ENCODE measurements at regions not wholly inside any gene's neighbourhood (a gene's known extent, or its start where the extent isn't known, plus 50 kb on each side); places are given as distances from the start of the nearest gene placed in this dataset.
A peak's percentile ranks its signal among the peaks of the same experiment; 100 is the strongest.
"Not testable (repeated sequence)": the region's sequence is repeated elsewhere in the genome, so short reads cannot be mapped to it uniquely, and the experiment has no call there.

DNA sequence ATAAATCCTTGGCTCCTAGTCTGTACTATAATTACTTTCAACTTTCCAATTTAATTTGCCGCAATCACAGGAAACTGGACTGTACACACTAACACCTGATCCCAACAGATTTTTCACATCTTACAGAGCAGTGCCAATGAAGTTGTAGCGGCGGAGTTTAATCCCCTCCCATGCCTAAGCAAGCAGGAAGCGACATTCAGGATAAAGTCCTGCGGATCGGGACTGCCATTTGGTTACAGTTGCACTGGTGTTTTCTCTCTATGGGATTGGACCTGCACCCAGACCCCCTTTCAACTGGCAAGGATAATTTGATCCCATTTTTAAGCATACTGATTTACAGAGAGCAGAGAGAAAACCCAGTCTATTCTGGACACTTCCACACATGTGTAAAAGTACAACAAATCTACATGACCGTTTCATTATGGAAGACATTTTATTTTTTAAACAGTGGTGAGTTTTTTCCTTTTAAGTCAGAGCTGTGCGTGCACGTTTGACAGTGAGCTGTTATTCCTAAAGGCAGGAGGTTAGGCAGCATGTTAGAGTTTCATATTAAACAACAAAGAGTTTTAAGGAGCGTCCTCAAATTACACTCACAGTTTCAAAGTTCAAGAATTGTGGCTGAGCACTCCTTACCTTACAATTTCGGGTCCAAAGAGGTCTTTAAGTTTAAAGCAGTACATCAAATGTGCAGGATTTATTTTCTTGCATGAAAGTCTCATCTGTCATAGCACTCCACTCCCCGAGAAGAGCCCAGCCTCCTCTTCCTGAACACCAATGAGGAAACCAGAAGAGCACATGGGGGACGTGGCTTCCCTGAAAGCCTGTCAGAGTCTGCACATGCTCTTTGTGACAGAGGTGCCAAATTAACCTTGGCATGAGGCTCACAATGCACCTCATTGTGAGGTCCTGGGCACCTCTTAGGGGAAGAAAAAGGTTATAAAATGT is 141.6 kb upstream of the RFC3 start:
- DNase-seq: peak in 1 of 2 donors; percentile 22

DNA sequence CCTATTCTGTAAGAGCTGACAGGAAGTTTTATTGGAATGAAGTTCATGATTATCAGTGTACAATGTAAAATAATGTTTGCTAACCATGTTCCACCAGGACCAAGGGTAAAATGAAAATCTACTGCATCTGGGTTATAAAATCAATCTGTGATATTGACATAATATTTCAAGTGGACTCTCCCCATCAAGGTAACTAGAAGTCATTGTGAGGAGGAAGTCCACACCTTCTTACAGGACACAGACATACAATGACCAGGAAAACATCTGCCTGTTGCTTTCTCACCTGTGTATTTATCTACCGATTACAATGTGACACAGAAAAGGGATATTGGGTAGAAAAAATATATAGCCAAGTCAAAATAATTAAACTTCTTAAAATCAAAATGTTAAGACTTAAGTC is 140.7 kb upstream of the RFC3 start:
- no peak for DNase-seq

DNA sequence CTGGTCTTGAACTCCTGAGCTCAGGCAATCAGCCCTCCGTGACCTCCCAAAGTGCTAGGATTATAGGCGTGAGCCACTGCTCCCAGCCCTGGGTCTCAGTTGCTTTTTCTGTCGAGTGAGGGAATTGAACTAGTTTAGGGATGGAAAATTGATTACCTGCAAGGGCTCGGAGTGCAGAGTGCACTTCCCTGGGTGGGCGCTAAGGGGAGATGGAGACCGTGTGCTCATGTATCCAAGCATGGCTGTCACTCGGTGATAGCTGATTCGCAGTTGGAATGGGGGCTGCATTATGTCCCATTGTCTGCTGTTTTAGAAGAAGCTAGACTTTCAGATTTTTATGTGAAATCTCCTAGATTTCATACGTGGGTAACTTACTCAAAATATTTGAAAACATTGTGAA is 139.9 kb upstream of the RFC3 start:
- no peak for DNase-seq

DNA sequence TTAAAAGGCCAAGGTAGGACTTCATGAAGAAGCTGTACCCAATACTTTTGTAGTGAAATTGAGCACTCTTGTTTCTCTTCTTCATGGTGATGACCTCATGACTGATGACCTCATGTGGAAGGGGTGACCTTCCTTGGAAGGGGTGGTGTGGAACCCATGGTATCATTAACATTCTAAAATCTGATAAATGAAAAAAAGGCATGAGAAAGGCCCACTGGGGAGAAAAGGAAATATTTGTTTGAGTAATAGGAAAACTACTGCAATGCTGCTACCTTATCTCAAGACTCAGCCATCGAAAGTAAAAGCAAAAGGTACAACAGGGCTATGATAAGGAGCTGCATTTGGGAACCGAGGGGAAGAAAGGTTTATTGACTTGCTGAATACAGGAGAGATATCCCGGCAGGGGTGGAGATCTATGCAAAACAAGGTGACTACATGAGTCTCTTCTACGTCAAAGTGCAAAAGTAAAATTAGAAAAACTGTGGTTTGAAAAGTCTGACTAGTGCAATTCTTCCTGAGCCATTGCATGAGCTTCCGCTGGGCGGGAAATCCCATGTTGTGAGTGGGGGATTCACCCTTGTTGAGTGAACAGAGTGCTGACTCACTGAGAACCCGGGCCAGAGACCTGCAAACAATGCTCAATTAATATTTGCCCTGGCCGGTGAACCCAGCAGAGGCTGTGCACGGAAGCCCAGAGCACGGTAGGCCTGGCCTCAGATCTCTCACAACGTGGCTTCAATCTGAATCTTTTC is 138.9 kb upstream of the RFC3 start:
- DNase-seq: peak; percentile 78

DNA sequence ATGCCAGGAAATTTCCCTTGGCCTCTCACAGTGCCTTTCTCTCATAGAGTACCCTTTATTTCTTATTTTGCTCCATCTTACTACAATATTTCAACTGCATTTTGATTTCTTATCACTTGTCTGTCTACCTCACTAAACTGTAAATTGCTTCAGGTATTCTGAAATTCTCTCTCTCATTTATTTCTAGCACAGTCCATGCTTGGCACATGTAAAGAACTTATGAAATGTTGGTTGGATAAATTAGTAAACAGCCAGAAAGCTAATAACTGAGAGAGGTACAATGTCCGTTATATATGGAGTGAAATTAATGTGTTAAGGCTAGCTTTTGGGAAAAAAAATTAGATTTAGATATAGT is 138.3 kb upstream of the RFC3 start:
- no peak for DNase-seq

DNA sequence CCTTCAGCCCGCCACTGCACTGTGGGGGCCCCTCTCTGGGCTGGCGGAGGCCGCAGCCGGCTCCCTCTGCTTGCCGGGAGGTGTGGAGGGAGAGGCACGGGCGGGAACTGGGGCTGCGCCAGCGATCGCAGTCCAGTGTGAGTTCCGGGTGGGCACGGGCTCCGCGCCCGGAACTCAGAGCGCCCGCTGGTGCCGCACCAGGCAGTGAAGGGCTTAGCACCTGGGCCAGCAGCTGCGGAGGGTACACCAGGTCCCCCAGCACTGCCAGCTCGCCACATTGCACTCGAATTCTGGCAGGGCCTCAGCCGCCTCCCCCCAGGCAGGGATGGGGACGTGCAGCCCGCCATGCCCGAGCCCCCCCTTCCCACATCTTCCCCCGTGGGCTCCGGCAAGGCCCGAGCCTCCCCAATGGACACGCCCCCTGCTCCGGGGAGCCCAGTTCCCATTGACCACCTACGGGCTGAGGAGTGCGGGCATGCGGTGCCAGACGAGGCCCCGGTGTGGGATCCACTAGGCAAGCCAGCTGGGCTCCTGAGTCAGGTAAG is 135.9 kb upstream of the RFC3 start:
- no peak for DNase-seq

DNA sequence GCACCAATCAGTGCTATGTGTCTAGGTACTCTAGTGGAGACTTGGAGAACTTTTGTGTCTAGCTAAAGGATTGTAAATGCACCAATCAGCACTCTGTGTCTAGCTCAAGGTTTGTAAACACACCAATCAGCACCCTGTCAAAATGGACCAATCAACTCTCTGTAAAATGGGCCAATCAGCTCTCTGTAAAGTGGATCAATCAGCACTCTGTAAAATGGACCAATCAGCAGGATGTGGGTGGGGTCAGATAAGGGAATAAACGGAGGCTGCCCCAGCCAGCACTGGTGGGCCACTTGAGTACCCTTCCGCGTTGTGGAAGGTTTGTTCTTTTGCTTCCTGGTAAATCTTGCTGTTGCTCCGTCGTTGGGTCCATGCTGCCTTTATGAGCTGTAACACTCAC is 135.3 kb upstream of the RFC3 start:
- DNase-seq: not testable (repeated sequence)

DNA sequence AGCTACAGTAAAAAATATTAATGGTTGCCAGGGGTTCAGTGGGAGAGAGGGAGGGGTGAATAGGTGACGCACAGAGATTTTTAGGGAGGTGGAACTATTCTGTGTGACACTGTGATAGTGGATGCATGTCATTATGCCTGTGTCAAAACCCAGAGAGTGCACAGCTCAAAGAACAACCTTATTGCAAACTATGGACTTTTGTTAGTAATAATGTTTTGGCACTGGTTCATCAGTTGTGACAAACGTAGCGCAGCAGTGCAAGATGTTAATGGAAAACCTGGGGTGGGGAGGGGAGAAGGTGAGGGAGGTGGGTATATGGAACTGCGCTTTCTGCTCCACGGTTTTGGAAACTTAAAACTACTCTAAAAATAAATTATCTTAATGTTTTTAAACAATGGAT is 134.6 kb upstream of the RFC3 start:
- DNase-seq: no peak

DNA sequence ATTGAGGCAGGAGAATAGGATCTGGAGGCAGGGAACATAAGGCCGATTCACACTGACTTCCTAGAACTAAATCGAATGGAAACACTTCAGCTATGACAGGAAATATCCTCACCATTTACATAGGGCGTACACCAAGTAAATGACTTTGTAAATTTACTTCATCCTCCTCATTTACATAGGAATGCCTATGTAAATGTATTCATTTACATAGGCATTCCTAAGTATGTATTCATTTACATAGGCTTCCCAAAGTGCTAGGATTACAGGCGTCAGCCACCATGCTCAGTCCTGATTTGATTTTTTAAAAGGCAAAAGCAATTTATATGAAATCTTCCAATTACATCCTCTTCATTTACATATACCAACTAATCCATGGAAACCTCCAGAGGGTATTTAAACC is 133.1 kb upstream of the RFC3 start:
- DNase-seq: no peak

DNA sequence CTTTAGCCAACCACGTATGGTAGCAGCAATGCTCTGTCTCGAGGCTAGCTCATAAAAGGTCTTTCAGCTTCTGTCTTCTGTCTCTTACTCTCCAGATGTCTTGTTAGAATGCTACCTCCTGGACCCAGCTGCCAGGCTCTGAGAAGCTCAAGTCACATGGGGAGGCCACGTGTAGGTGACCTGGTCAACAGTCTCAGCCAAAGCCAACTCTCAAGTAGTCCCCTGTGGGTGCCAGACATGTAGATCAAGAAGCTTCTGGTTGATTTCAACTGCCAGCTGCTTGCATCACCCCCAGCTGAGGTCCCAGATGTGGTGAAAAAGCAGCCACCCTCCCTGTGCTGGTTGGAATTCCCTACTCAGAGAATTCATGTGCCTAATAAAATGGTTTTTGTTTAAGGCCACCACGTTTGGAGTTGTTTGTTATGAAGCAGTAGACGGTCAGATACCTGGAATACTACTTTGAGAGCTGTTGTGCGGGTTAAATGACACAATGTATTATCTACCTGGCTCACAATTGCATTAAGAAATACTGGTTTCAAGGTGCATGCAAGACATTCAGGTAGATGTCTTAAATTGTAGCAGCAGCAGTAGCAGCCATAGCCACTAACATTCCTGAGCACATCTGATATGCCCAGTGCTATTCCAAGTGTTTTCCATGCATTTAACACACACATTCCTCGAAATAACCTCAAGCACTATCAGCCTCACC is 131.0 kb upstream of the RFC3 start:
- DNase-seq: no peak

DNA sequence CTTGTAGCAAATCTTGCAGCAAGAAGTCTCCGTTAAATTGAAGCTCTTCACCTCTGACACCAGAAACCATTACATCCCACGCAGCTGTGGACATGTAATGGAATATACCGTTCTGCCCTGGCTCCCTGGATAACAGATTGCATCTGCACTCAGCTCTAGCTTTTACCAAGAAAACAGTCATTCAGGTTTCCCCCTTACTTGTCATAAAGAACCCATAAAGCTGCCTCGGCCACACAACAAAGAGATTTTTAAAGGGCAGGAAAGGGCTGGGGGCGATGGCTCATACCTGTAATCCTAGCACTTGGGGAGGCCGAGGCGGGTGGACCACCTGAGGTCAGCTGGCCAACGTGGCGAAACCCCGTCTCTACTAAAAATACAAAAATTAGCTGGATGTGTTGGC is 127.6 kb upstream of the RFC3 start:
- no peak for DNase-seq

DNA sequence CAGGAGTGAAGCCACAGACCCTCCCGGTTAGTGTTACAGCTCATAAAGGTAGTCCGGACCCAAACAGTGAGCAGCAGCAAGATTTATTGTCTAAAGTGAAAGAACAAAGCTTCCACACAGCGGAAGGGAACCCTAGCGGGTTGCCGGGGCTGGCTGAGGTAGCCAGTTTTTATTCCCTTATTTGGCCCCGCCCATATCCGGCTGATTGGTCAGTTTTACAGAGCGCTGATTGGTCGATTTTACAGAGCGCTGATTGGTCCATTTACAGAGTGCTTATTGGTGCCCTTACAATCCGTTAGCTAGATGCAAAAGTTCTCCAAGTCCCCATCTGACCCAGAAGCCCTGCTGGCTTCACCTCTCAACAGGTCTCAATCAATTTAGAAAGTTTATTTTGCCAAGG is 126.0 kb upstream of the RFC3 start:
- no peak for DNase-seq

DNA sequence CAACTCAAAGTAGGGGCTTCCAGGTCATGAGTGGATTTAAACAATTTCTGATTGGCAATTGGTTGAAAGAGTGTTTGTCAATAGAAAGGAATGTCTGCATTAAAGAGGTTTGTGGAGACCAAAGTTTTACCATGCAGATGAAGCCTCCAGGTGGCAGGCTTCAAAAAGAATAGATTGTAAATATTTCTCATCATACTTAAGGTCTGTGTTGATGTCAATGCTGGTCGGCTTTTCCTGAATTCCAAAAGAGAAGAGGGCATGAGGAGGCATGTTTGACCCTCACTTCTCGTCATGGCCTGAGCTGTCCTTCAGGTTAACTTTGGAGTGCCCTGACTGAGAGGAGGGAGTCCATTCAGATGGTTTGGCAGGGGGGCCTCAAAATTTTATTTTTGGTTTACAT is 125.4 kb upstream of the RFC3 start:
- no peak for DNase-seq

DNA sequence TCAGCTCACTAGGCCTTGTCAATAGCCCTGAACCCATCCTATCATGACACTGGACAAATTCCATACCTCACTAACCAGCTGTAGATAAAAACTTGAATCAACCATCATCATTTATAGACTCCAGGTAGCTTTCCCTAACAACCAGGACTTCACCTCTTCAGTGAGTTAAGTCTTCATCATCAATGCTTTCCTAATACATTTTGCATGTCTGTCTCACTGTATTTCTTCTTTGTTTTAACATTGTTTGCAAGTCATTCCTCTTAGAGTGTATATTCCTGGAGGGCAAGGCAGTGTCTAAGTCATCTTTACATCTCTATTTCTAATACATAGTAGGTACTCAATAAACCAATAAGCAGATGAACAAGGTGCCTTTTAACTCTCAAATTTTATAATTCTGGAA is 123.4 kb upstream of the RFC3 start:
- DNase-seq: no peak

DNA sequence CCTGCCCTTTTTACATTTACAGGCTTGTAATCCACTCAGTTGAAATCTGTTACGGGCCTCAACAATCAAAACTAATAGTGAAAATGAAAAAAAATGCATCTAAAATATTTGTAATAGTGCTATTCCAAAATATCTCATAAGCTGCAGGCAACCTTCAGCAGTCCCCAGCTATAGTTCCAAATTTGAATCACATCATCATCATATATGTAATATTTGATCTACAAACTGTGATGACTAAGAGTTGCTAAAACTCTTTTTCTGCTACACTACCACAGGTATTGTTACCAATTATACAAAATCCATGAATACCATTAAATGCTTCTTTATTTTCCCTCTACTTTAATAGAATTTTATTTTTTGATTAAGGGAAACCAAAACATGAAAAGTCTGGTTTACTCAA is 121.4 kb upstream of the RFC3 start:
- DNase-seq: no peak

DNA sequence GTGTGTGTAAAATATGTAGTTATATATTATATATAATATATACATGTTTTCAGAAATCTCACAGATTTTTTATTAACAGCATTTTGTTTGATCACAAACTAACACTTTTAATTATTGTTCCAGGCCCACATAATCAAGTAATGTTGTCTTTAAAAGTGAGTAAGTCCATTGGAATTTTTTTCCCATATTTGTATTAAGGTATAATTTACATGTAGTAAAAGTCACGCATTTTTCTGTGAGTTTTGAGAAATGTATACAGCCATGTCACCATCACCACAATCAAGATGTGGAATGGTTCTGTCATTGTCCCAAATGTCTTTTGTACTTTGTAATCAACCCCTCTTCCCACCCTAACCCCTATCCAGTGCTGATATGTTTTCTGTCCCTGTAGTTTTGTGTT is 120.0 kb upstream of the RFC3 start:
- DNase-seq: no peak

DNA sequence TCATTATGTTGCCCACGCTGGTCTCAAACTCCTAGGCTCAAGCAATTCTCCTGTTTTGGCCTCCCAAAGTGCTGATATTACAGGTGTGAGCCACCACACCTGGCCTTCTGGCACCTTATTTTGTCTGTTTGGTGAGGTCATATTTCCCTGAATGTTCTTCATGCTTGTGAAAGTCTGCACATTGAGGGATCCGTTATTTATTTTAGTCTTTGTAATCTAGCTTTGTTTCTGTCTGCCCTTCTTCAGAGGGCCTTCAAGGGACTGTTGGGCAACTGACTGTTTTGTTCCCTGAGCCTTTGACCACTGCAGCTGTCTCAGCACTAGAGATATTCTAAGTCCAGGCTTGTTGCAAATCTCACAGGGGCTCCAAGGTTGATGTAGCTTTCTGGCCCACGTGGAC is 110.5 kb upstream of the RFC3 start:
- no peak for DNase-seq

DNA sequence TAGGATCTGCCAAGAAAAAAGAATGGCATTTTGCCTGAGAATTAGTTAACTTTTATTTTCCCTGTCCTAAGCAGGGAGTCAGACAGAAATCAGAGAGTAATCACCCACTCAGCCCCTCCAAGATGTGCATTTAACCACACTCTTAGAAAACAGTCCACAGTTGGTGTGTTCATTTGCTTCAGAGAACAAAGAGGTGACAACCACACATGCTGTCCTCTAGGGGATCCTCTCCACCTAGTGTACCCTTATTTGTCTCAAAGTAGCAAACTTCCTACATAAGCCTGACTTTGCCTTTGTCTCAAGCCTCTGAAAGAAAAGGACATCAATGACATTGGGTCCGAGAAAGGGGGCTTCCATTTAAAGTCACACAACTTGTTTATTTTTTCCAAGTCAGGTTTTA is 107.0 kb upstream of the RFC3 start:
- no peak for DNase-seq

DNA sequence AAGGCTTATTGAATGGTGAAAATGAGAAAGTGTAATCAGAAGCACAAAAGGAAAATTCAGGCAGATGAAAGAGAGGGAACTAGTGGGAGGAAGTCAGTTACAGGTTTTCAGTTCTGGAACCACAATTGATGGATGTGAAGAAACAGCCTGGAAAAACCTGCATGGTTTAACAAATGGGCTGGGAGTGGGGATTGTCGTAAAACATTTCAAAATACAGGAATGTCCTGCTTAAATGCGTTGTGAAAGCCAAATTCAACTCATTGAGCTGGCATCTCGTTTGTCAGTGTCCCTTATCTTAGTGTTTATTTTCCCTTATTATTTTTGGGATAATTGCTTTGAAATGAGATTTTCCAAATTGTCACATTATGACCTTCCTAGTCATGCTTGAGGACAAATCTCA is 106.5 kb upstream of the RFC3 start:
- DNase-seq: no peak

DNA sequence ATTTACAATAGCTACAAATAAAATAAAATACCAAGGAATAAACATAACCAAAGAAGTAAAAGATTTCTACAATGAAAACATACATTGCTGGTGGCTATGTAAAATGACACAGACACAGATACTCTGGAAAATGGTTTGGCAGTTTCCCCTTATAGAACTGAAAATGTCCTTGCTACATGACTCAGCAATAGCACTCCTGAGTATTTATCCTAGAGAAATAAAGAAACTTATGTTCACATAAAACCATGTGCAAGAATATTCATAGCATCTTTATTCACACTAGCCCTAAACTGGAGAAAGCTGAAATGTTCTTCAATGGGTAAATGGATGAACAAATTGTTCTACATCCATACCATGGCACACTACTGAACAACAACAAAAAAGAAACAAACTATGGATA is 100.2 kb upstream of the RFC3 start:
- DNase-seq: no peak

DNA sequence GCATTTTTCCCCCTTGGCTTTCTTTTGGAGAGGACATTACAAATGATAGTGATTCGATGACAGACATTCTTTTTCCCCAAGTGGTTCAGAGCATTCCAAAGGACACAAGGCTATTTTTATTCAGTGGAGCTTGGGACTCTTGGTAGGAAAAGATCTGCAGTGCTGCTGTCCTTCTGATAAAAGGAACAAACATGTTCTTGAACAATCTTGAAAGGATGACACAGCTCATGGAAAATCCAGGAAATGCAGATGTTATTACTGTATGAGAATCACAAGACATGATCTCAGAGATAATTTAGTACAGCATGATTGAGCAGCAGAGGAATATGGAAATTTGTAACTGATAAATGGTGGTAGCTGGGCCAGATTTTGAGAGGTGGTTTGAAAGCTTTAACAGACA is 96.2 kb upstream of the RFC3 start:
- no peak for DNase-seq

DNA sequence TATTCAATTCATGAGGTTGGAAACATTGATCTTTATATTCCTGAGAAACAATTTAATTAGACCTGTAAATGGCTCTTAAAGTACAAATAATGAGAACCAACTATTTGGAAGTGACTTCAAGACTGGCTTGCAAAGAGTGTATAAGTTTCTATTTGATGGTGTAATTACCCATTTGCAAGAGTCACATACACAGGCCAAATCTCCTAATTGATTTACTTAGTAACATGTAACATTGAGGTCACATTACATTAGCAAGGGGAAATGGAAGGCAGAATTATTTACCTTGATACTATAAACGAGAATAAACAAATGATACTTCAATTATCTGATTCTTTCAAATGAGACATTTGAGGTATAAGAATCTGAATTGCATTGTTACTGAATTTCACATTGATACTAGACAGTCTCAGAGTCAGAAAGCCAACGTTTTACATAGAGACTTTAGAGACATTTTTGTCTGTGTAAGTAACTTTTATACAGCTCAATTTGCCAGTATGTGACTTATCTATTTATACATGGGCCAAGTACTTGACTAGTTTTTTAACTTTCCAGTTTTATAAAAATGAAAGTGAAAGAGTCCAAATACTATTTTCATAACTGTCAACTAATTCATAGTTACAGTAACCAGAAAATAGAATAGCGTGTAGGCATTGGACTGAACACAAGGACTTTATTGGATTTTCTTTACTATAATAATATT is 95.6 kb upstream of the RFC3 start:
- DNase-seq: no peak

DNA sequence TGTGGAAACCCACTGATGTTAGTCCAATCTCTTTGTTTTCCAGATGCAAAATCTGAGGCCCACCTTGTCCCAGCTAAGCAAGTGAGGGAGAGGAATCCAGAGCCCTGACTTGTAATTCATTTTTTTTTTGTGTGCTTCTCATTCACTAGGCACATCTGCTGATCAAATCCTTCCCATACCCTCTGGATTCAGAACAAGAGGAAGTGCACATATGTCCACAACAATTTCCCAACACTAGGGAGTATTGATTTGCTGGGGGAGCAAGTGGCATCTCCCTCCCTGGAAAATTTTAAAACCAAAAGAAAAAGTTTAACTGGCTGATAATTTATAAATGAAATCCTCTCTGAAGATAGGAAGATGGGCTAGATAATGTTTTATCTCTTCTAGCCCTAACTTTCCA is 94.6 kb upstream of the RFC3 start:
- DNase-seq: no peak

All from stimulated activated CD4-positive, alpha-beta T cell treated with anti-CD3 and anti-CD28 coated beads, Interleukin-2, amount 100 ng/mL, for 24 hours (primary cell).